Vagina (tissue), 2 donors: ENCODE measurements at regions not wholly inside any gene's neighbourhood (a gene's known extent, or its start where the extent isn't known, plus 50 kb on each side); places are given as distances from the start of the nearest gene placed in this dataset.

Source experiments
- POLR2AphosphoS5 ChIP-seq, 2 donors: sonication (generic); formaldehyde crosslinking; IDR thresholded peaks; one replicate each; pipeline ENCODE4 v1.9.0; 2017; ENCODE audit warnings: antibody characterized with exemption in 2 of 2, mild to moderate bottlenecking in 2 of 2, low read depth in 1 of 2; ENCODE audit not compliant: insufficient read depth in 1 of 2
- TF ChIP-seq, protein P1 (sequence below), 3 experiments: fragments of 450-650 bp in 2 of 3; fragments of 200-600 bp in 1 of 3; sonication (generic) in 1 of 3; IDR thresholded peaks; one replicate each; pipeline ENCODE4 v1.5.1; 2017 to 2019; ENCODE audit warnings: antibody characterized with exemption in 3 of 3, mild to moderate bottlenecking in 2 of 3, moderate library complexity in 2 of 3

DNA sequence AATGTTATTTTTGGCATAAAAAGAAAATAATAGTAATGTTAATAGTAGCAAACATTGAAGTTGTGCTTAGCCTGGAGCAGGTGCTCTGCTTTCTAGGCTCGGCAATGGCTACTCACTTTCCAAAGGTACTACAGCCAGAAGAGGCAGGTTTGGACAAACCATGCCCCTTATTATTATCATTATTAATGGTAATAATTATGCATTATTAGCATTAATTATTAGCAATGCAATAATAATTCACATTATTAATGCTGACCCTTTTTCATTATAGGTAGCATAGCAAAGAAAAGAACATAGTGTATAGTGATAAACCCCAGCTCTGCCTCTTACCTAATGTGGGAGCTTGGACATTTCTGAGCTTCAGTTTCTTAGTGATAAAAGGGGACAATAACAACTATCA, 171.4 kb downstream of the EDEM1 start:
- TF ChIP-seq POLR2AphosphoS5 (IDR thresholded peaks at IDR 0.05; ENCODE audit: insufficient read depth in 1 of 2, low read depth in 1 of 2), result no peak
- TF ChIP-seq, protein P1, sequence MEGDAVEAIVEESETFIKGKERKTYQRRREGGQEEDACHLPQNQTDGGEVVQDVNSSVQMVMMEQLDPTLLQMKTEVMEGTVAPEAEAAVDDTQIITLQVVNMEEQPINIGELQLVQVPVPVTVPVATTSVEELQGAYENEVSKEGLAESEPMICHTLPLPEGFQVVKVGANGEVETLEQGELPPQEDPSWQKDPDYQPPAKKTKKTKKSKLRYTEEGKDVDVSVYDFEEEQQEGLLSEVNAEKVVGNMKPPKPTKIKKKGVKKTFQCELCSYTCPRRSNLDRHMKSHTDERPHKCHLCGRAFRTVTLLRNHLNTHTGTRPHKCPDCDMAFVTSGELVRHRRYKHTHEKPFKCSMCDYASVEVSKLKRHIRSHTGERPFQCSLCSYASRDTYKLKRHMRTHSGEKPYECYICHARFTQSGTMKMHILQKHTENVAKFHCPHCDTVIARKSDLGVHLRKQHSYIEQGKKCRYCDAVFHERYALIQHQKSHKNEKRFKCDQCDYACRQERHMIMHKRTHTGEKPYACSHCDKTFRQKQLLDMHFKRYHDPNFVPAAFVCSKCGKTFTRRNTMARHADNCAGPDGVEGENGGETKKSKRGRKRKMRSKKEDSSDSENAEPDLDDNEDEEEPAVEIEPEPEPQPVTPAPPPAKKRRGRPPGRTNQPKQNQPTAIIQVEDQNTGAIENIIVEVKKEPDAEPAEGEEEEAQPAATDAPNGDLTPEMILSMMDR (IDR thresholded peaks at IDR 0.05), result no peak
